ENCODE measurements at regions not wholly inside any gene's neighbourhood (a gene's known extent, or its start where the extent isn't known, plus 50 kb on each side); places are given as distances from the start of the nearest gene placed in this dataset.
"Not testable (repeated sequence)": the region's sequence is repeated elsewhere in the genome, so short reads cannot be mapped to it uniquely, and the experiment has no call there.

DNA sequence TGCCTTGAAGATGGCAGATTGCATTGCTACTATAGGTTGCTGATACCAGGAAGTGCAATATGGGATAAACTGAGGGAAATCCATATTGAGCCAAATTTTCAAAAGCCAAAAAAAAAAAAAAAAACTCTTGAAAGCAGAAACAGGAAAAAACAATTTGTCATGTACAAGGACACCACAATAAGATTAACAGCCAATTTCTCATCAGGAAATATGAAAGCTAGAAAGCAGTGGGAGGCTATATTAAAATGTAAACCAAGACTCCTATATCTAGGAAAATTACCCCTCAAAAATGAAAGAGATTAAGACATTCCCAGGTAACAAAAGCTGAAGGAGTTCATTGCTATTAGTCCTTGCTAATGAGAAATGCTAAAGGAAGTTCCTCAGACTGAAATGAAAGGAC, 462.8 kb upstream of the DPH6 start:
- DNase-seq: no peak

DNA sequence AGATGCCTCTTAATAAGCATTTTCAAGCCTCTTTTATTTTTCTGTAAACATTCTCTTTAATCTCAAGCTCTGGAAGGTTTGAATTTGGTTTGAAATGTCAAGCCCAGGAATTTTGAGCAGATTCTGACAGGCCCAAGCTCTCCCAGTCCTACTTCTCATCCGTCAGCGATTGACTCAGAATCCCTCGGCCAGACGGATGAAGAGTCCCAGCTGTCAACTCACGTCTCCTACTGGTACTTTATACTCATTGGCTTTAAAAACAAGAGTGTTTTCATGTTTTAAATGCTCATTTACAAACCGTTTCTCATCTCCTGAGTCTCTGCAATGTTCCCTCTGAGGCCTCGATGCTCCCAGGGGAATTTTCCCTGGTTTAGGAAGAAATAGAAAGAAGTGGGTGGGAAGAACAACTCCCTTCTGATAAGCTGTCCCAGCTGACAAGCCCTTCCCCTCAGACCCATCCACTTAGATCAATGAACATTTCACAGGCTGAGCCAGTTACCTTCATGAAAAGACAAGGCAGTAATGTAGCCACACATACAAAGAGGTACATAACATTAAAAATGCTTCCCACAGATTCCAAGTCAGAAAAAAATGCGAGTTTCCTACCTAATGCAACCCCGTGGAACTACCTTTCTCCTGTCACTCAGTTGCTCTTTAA, 478.2 kb upstream of the DPH6 start:
- no peak for DNase-seq

DNA sequence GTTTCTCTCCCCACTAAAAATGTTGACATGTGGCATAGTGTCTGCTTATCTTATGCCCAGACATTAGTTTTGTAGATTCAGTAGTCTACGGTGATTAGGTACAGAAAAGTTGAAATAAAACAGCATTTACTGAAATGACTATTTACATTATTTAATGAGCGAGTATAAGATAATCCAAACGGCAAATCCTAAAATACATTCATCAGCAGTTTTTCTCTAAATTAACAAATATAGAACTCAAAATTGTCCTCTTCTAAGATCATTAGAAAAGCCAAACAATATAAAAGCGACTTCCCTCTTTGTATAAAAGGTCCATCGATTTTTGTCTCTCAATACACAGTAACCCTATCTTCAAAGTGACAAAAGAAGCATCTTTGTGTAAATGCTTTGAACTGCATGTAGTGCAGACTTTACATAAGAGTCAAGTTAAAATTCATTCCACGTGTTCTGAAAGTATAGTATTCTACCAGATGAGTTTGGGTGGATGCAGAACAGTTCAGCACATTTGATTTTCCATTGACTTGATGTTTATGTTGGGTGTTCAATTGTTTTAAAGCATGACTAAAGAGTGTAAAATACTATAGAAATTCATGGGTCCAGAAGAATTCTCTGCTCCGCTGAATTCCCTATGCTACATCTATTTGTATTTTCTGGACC, 480.8 kb upstream of the DPH6 start:
- DNase-seq: no peak

DNA sequence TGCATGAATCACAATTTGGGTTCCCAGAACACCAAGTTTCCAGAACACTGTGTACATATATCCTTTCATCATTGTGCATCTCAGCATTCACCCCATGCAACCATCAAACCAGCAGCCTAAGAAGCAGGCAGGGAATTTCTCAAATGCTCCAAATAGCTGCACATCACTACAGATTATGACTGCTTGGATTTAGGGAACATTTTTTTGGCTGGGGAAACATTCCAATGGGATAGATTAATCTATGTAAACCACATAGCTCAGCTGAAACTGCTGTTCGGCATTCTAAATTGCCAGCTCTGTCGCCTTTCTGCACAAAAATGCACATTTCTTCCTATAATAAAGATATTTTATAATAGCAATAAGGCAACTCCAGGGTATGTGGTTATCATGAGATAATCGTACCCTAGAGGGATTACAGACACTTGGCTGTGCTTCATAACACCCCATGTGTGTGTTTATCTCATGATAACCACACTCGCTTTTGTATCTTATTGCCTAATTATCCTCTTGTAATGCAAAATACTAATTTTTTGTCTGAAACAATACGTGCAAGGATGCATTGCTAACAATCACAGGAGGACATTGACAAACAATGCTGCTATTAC, 483.7 kb upstream of the DPH6 start:
- DNase-seq: no peak

DNA sequence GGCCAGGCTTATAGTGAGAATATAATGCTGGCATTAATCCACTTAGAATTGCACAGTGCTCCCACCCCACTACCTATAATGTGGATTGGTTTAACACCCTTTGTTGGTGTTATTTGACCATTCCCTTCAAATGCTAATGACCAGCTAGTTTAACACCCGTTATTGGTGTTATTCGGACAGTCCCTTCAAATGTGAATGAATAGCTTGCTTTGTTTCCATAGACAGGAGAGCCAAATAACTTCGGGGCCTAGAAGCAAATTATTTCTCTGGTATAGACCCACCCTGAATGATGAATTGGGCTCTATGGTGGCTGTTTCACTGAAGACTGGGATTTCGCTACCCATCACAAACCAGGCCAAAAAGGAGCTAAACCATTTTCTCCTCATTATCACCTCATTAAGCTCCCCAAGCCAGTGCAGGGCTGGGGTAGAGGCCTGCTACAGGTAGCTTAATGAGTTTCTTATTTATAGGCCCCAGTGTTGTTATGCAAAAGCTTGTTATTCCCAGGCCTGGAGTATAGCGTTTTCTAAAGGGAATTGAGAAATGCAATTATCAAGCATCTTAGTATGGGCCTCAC, 494.1 kb upstream of the DPH6 start:
- no peak for DNase-seq

DNA sequence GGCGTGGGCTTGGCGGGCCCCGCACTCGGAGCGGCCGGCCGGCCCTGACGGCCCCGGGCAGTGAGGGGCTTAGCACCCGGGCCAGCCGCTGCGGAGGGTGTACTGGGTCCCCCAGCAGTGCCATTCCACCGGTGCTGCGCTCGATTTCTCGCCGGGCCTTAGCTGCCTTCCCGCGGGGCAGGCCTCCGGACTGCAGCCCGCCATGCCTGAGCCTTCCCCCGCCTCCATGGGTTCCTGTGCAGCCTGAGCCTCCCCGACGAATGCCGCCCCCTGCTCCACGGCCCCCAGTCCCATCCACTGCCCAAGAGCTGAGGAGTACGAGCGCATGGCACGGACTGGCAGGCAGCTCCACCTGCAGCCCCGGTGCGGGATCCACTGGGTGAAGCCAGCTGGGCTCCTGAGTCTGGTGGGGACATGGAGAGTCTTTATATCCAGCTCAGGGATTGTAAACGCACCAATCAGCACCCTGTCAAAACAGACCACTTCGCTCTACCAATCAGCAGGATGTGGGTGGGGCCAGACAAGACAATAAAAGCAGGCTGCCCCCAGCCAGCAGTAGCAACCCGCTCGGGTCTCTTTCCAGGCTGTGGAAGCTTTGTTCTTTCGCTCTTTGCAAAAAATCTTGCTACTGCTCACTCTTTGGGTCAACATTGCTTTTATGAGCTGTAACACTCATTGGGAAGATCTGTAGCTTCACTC, 501.2 kb upstream of the DPH6 start:
- not testable (repeated sequence) for DNase-seq

- no peak for DNase-seq
Measured at GRCh38 chr15:36050899-36051298, 504.9 kb upstream of the DPH6 start.

DNA sequence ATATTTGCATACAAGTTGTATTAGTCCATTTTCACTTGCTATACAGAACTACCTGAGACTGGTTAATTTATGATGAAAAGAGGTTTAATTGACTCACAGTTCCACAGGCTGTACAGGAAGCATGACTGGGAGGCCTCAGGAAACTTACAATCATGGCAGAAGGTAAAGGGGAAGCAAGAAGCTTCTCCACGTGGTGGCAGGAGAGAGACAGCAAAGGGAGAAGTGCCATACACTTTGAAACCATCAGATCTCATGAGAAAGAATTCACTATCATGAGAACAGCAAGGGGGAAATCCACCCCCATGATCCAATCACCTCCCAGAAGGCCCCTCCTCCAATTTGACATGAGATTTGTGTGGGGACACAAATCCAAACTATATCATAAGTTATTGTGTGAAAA, 506.7 kb upstream of the DPH6 start:
- not testable (repeated sequence) for DNase-seq

DNA sequence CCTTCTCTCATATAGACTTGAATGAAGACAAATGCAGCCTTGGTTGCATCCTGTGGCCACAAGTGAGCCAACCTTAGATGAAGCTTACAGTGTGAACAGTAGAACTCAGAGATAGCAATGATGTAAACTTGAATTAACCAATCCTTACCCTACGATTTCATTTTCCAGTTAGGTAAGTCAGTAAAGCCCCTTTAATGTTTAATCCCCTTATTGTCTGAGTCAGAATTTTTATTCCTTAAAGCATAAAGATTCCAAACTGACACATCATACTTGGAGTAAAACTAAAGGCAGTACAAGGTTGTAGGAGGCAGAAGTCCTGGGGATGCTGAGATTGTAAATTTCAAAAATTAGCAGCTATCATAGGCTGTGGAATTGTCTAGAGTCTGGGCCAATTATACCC, 507.8 kb upstream of the DPH6 start:
- DNase-seq: no peak

DNA sequence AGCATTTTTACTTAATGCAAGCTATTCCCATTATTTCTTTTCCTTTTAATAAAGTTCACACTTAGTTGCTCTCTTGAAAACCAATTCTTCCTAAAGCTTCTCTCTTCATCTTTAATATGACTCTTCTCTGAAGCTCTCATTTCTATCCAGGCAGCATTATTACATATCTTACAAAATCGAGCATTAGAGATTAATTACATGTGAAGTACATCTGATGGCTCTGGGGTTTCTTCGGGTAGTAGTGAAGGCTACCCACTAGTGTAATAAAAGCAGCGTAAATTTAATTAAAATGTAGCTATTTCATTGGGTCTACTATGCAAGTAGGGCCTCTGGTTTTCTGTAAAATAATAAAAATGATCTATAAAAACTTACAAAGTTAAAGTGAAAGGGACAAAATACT, 513.6 kb upstream of the DPH6 start:
- no peak for DNase-seq

DNA sequence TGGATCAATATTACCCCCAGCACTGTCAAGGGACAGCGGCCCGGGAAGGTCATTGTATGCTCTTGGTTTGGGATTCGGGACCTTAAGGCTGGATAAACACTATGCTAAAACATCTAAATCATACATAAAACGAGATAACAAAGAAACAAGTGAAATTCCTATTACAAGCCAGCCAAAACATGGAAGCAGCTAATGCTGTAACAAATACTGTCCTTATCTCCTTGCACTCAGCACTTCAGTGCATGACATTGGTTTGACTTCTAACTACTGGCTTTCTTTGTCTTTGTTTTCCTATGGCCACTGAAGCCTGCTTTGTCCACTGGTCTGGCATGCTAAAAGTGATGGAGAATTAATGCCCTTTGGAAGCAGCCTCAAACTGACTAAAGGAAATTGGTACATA, 516.4 kb upstream of the DPH6 start:
- DNase-seq: no peak

- DNase-seq: no peak
Measured at GRCh38 chr15:36066757-36067156, 512.7 kb upstream of the CDIN1 start.

DNA sequence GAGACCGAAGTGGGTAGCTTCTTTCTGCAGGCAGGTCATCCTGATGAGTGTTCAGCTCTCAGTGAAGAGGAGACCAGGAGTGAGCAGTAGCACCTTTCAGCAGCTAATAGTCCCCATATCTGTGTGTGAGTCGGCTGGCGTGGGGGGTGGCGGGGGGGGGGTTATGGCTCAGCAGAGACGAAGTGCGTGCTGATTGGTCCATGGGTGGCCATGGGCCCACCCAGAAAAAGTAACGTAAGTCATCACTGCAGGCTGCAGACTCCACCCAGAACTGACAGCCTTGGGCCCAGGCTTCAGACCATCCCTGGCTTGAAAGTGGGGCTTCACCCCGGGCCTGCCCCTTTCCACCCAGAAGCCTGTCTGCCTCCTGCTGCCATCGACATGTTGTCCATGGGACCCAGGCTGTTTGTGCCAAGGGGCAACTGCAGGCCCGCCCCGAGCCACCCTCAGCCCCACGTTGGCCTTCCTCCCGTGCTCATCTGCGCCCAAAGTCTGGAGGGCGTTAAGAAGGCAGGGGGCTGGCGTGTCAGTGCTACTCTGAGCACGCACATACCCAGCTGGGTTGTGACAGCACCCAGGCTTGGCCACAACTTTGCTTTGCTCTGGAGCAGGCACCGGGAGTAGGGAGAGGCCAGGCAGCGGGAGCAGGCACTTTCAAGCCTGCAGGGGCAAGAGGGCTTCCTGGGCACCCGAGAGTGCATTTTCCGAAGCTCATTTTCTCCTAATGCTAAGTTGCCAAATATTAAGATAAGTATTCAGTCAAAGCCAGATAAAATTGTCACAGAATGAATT, 511.7 kb upstream of the CDIN1 start:
- DNase-seq: no peak

DNA sequence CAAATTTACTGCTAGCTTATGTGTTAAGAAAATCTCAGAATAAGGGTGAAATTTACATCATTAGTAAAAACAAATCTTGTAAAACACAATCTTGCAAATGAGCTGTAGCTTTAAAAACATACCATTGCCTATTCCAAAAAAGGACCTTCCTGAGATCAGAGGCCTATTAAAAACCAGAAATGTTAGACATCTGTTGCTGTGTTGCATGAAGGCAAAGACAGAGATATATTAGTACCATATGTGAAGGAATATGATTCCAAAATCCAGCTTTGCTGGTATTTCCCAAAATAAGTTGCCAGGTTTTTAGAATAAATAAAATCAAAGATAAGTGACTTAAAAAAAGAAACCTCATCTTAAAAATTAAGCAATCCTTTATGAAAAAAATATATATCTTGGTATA, 504.1 kb upstream of the CDIN1 start:
- DNase-seq: no peak

DNA sequence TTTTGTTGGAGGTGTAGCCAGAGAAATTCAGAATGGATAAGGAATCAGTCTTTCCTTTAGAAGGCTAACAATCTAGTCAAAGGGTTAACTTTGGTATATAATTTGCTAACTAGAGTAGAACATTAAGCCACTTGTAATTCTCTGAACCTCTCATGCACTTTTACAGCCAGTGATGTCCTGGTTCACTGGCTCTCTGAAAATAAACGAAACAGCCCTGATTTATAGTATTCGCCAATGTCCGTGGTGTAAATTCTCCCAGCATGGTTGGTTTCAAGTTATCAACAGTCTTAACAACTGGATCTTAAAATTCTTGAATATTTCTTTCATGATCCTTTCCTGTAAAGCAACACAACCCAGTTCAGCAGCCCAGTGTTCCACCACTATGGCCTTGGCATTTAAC, 500.4 kb upstream of the CDIN1 start:
- DNase-seq: no peak

- no peak for DNase-seq
Measured at GRCh38 chr15:36080759-36081158, 498.7 kb upstream of the CDIN1 start.

GRCh38 chr15:36090286-36090946, 489.0 kb upstream of the CDIN1 start:
- no peak for DNase-seq

DNA sequence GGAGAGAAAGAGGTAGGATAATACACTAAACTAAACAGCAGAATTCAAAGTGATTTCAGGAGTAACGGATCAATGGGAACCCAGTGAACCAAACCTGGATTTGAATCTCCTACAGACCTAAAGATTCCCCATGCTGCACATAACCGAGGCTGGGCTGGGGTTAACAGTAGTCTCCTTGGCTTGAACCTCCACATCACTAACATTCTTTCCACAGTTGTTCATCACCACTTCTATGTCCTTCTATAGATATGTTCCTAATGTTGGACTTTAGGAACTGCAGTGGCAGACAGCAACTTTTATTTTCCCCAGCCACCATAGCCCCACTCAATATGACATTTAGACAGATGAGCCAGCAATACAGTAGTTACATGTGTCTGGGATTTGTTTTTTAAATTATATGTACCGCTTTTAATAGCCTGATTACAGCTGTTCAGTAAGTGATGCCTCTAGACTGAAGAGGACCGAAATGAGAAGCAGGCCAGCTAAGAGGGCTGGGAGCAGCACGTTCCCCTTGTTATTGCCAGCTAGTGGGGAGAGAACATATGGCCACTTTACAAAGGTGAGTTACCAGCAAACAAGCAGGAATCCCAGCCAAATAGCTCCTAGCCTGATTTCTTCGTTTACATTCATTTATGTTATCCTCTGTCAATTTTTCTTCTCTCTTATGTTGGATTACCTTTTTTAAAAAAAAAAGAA, 472.6 kb upstream of the CDIN1 start:
- DNase-seq: no peak

- no peak for DNase-seq
Measured at GRCh38 chr15:36108541-36108940, 470.9 kb upstream of the CDIN1 start.

DNA sequence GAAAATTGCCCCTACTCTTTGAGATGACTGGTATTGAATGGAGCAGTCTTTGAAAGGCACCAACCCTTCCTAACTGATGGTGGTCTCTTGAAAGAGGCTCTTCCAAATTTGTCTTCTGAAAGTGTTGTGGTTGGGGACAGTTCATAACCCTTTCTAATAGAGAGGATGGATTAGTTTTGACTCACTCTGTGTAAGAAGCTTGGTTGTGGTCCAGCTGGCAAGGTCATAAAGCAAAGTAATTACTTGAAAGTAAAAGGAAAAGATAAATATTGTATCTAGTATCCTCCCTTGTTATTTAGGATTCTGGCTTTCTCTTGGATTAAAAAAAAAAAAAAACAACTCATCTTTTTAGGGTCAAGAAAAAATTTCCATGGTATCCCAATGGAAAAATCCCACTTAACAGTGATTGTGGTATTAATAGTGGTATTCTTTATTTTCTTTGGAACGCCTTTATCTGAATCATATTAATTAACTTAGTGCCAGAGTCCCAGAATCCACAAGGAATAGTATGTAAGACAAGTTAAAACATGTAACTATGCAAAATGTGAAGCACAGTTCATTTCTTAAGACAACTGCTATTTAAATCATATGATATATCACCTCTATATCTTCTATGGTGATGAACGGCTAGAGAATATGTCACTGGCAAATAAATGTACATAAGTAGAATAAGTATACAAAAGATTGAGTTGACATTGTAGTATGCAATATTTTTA, 469.3 kb upstream of the CDIN1 start:
- no peak for DNase-seq

DNA sequence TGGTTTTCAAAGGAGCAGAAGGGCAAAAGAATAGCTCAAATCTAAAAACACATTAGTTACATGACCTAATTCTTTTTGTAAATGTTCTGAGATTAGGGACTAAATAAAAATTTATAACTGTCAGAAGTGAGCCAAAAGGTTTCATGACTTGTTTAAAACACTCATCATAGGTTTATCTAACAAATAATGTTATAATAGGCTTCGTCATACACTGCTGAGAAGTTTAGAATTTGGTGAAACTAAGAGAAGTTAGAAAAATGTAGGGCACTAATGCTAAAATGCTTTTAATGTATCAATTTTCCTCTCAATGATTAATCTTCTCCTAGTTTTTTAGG, 468.8 kb upstream of the CDIN1 start:
- no peak for DNase-seq
